ENCODE measurements at regions not wholly inside any gene's neighbourhood (a gene's known extent, or its start where the extent isn't known, plus 50 kb on each side); places are given as distances from the start of the nearest gene placed in this dataset.

GRCh38 chr15:98560338-98560737 lies 88.0 kb upstream of the IGF1R start:
- Histone ChIP-seq H2AFZ (ENCODE audit: low read depth, low read length) (no peak overlapping the region), H3K4me3 (replicated peaks in 1 of 3; ENCODE audit: insufficient read depth in 1 of 3, low read depth in 1 of 3, low read length in 3 of 3) (no peak overlapping the region), H3K9ac (replicated peaks; ENCODE audit: extremely low read depth, insufficient read depth, low read length) (no peak overlapping the region), H3K9me1 (replicated peaks; ENCODE audit: control insufficient read depth, extremely low read depth, insufficient read depth, low read length) (no peaks in the 10 kb centered on the region), H3K27me3 (ENCODE audit: control insufficient read depth in 2 of 2, insufficient read depth in 2 of 2, low read length in 2 of 2) (no peaks in the 10 kb centered on the region), H3K4me2 (ENCODE audit: insufficient read depth, low read length) (no peak overlapping the region), H4K20me1 (replicated peaks; ENCODE audit: control insufficient read depth, extremely low read depth, insufficient read depth, low read length) (no peaks in the 10 kb centered on the region), H3K4me1 (ENCODE audit: control insufficient read depth, extremely low read depth, insufficient read depth, low read length) (no peaks in the 10 kb centered on the region), H3K27ac (ENCODE audit: insufficient read depth, low read depth, low read length) (no peak overlapping the region), H3K36me3 (ENCODE audit: control insufficient read depth in 2 of 2, extremely low read depth in 1 of 2, insufficient read depth in 2 of 2, low read length in 2 of 2) (no peaks in the 10 kb centered on the region), H3K9me3 (replicated peaks; ENCODE audit: control insufficient read depth, insufficient read depth, low read length) (no peaks in the 10 kb centered on the region), H3K79me2 (ENCODE audit: control insufficient read depth, insufficient read depth, low read length) (no peaks in the 10 kb centered on the region)
- intact Hi-C loops (cut with micrococcal nuclease) (no loop called here), dilution Hi-C loops (cut with MboI; ENCODE audit: extremely low pct_ligation_motif_present, low sequenced_read_pairs) (no loop called here)
- TF ChIP-seq GATA2 (IDR thresholded peaks at IDR 0.05; ENCODE audit: insufficient read depth, insufficient read length, low read depth, low read length) (no peak), MYC (IDR thresholded peaks at IDR 0.05; ENCODE audit: low read depth, low read length) (no peak), POLR2AphosphoS5 (IDR thresholded peaks at IDR 0.05; ENCODE audit: insufficient read depth, low read depth, low read length) (no peak), FOS (IDR thresholded peaks at IDR 0.05; ENCODE audit: borderline replicate concordance, insufficient read depth, low read length) (no peak), JUN (IDR thresholded peaks at IDR 0.05; ENCODE audit: borderline replicate concordance, insufficient read depth, insufficient read length, low read depth) (no peak), POLR2A (IDR thresholded peaks at IDR 0.05; ENCODE audit: low read depth, low read length) (no peak), CTCF (IDR thresholded peaks at IDR 0.05; ENCODE audit: extremely low read depth in 1 of 2, insufficient read depth in 1 of 2, low read depth in 1 of 2, low read length in 2 of 2) (no peak), EZH2 (IDR thresholded peaks at IDR 0.05; ENCODE audit: borderline replicate concordance, low read depth, low read length, severe bottlenecking) (no peak), MAX (IDR thresholded peaks at IDR 0.05; ENCODE audit: insufficient read depth, insufficient read length) (no peak)
- no peak for DNase-seq (ENCODE audit: low read depth, low spot score)
- BruUV-seq (replicated peaks) = no TSS peak
- ChIA-PET POLR2A (no interaction called here), CTCF (interaction anchor here (1.2 kb wide), 1 partner anchor 8 kb away, joined by 3 read pairs; no protein-coding TSS in a partner anchor)
- FAIRE-seq = no peak
